ELF-1 (cell line): ENCODE measurements at regions not wholly inside any gene's neighbourhood (a gene's known extent, or its start where the extent isn't known, plus 50 kb on each side); places are given as distances from the start of the nearest gene placed in this dataset.

Experiments used
- DNase-seq: peaks from one replicate; pipeline ENCODE4 v3.0.0-alpha.2; 2016; ENCODE audit warnings: low read depth, low spot score

- no peak for DNase-seq
These were observed 218.8 kb upstream of the B3GAT1 start for GRCh38 chr11:134630861-134631260.

GRCh38 chr11:134628426-134628825 is 216.4 kb upstream of the B3GAT1 start:
- no peak for DNase-seq

- DNase-seq, result no peak
These were observed 214.0 kb upstream of the B3GAT1 start for GRCh38 chr11:134626032-134626431.

GRCh38 chr11:134625631-134626030 is 213.6 kb upstream of the B3GAT1 start:
- no peak for DNase-seq

GRCh38 chr11:134625151-134625550 is 213.1 kb upstream of the B3GAT1 start:
- DNase-seq, result no peak

GRCh38 chr11:134624166-134624920 is 212.3 kb upstream of the B3GAT1 start:
- no peak for DNase-seq

- DNase-seq, result no peak
These were observed 211.7 kb upstream of the B3GAT1 start for GRCh38 chr11:134623711-134624110.

- no peak for DNase-seq
These were observed 210.4 kb upstream of the B3GAT1 start for GRCh38 chr11:134622458-134622857.

- no peak for DNase-seq
These were observed 205.3 kb upstream of the B3GAT1 start for GRCh38 chr11:134617360-134617759.

- DNase-seq, result no peak
These were observed 204.0 kb upstream of the B3GAT1 start for GRCh38 chr11:134616038-134616437.

GRCh38 chr11:134615041-134615615 is 203.1 kb upstream of the B3GAT1 start:
- no peak for DNase-seq

GRCh38 chr11:134614141-134614540 is 202.1 kb upstream of the B3GAT1 start:
- no peak for DNase-seq

- DNase-seq, result no peak
These were observed 201.6 kb upstream of the B3GAT1 start for GRCh38 chr11:134613646-134614045.

- DNase-seq, result no peak
These were observed 200.3 kb upstream of the B3GAT1 start for GRCh38 chr11:134612140-134613030.

GRCh38 chr11:134611537-134611936 is 199.5 kb upstream of the B3GAT1 start:
- DNase-seq, result no peak

GRCh38 chr11:134610116-134610910 is 198.3 kb upstream of the B3GAT1 start:
- DNase-seq, result no peak

- no peak for DNase-seq
These were observed 197.5 kb upstream of the B3GAT1 start for GRCh38 chr11:134609361-134610115.

- peak; percentile 12 for DNase-seq
These were observed 196.1 kb upstream of the B3GAT1 start for GRCh38 chr11:134607963-134608750.

- no peak for DNase-seq
These were observed 194.2 kb upstream of the B3GAT1 start for GRCh38 chr11:134606251-134606650.

GRCh38 chr11:134604886-134605285 is 192.8 kb upstream of the B3GAT1 start:
- no peak for DNase-seq
